Adrenal gland (tissue), 5 donors: ENCODE measurements at regions not wholly inside any gene's neighbourhood (a gene's known extent, or its start where the extent isn't known, plus 50 kb on each side); places are given as distances from the start of the nearest gene placed in this dataset.

ENCODE experiments used
- POLR2A ChIP-seq, 2 donors: fragments of 450-650 bp; IDR thresholded peaks; one replicate each; pipeline ENCODE4 v1.6.1; 2017; ENCODE audit warnings: antibody characterized with exemption in 2 of 2, mild to moderate bottlenecking in 2 of 2, moderate library complexity in 1 of 2
- TF ChIP-seq, protein P1 (sequence below), 6 experiments: fragments of 450-650 bp in 4 of 6; fragments of 200-600 bp in 2 of 6; sonication (generic) in 1 of 6; IDR thresholded peaks; 1 replicate in 5 of 6; 2 replicates in 1 of 6; pipeline versions ENCODE4 v1.5.1 to v1.8.0; 2016 to 2021; ENCODE audit warnings: antibody characterized with exemption in 6 of 6, mild to moderate bottlenecking in 2 of 6, moderate library complexity in 1 of 6
- donor health status: DM: no; HTN: no; CAD: no.

DNA sequence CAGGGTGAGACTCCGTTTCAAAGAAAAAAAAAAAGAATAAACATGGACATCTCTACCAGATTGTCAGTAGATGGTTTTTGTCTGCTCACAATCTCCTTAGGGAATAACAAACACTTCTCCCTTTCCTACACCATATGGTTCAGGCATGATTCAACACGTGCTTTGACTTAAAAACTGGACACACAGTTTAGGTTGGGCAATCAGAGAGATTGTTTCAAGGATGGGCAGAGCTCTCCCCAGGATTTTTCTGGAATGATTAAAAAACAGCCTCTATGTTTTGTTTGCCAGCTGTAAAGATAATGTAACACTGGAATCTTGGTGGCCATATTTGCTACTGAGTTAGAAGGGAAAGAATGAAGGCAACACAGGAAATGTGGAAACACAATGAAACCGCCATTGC lies 150.1 kb upstream of the TSC22D1 start:
- TF ChIP-seq, protein P1, sequence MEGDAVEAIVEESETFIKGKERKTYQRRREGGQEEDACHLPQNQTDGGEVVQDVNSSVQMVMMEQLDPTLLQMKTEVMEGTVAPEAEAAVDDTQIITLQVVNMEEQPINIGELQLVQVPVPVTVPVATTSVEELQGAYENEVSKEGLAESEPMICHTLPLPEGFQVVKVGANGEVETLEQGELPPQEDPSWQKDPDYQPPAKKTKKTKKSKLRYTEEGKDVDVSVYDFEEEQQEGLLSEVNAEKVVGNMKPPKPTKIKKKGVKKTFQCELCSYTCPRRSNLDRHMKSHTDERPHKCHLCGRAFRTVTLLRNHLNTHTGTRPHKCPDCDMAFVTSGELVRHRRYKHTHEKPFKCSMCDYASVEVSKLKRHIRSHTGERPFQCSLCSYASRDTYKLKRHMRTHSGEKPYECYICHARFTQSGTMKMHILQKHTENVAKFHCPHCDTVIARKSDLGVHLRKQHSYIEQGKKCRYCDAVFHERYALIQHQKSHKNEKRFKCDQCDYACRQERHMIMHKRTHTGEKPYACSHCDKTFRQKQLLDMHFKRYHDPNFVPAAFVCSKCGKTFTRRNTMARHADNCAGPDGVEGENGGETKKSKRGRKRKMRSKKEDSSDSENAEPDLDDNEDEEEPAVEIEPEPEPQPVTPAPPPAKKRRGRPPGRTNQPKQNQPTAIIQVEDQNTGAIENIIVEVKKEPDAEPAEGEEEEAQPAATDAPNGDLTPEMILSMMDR (IDR thresholded peaks at IDR 0.05), result no peak
- TF ChIP-seq POLR2A (IDR thresholded peaks at IDR 0.05), result no peak
